SK-N-SH (cell line): ENCODE measurements at regions not wholly inside any gene's neighbourhood (a gene's known extent, or its start where the extent isn't known, plus 50 kb on each side); places are given as distances from the start of the nearest gene placed in this dataset.

Experiments
- CTCF ChIA-PET: fragments of 300-600, 350-600 bp; formaldehyde crosslinking; extraction: SDS; loops from one replicate; lab custom pipeline; 2021; lab: Yijun Ruan, JAX
- POLR2A ChIA-PET: fragments of 350-600 bp; sonication (Branson Sonifier 250); formaldehyde crosslinking; extraction: SDS; loops from one replicate; lab custom pipeline; 2020; ENCODE audit warnings: antibody characterized with exemption, inconsistent platforms; lab: Yijun Ruan, JAX
- DNase-seq: peaks from one replicate; pipeline ENCODE4 v3.0.0; 2012
- H2AFZ ChIP-seq: fragments of 200-600 bp; sonication (generic); 2 replicates; pipeline ENCODE4 v1.8.1; 2016; ENCODE audit warnings: antibody characterized with exemption, mild to moderate bottlenecking, low read depth
- H3F3A ChIP-seq: fragments of 200-600 bp; sonication (generic); replicated peaks from 2 replicates; pipeline ENCODE3; 2016; ENCODE audit warnings: antibody characterized with exemption, mild to moderate bottlenecking; ENCODE audit not compliant: insufficient read depth
- H3K27ac ChIP-seq, 2 experiments: fragments of 200-500 bp in 1 of 2; fragments of 200-600 bp in 1 of 2; sonication (Bioruptor generic) in 1 of 2; sonication (generic), shearing (Covaris generic) in 1 of 2; 2 replicates each; pipeline versions ENCODE4 v1.5.1 to v1.6.1; 2014 to 2016; ENCODE audit warnings: low read depth in 2 of 2, inconsistent platforms in 1 of 2, low read length in 1 of 2, mild to moderate bottlenecking in 1 of 2, mixed read lengths in 1 of 2
- H3K27me3 ChIP-seq: fragments of 200-600 bp; sonication (generic), shearing (Covaris generic); 2 replicates; pipeline ENCODE4 v1.6.1; 2016; ENCODE audit warnings: mixed run types; ENCODE audit not compliant: insufficient read depth
- H3K36me3 ChIP-seq, 2 experiments: fragments of 200-500 bp in 1 of 2; fragments of 200-600 bp in 1 of 2; sonication (Bioruptor generic) in 1 of 2; sonication (generic) in 1 of 2; replicated peaks in 1 of 2; 2 replicates each; pipeline versions ENCODE3 to v1.5.1; 2014 to 2016; ENCODE audit warnings: low read length in 1 of 2, mild to moderate bottlenecking in 1 of 2; ENCODE audit not compliant: insufficient read depth in 2 of 2, control insufficient read depth in 1 of 2
- H3K4me1 ChIP-seq, 2 experiments: fragments of 200-500 bp in 1 of 2; fragments of 200-600 bp in 1 of 2; sonication (Bioruptor generic) in 1 of 2; sonication (generic), shearing (Covaris generic) in 1 of 2; 2 replicates each; pipeline versions ENCODE4 v1.5.1 to v1.6.1; 2014 to 2016; ENCODE audit warnings: low read depth in 1 of 2, low read length in 1 of 2, mixed run types in 1 of 2; ENCODE audit not compliant: insufficient read depth in 2 of 2, control insufficient read depth in 1 of 2
- H3K4me2 ChIP-seq: fragments of 200-600 bp; sonication (generic), shearing (Covaris generic); 2 replicates; pipeline ENCODE4 v1.6.1; 2017; ENCODE audit warnings: mixed run types
- H3K4me3 ChIP-seq, 2 experiments: fragments of 200-500 bp in 1 of 2; fragments of 200-600 bp in 1 of 2; sonication (Bioruptor generic) in 1 of 2; sonication (generic), shearing (Covaris generic) in 1 of 2; 2 replicates each; pipeline versions ENCODE4 v1.5.1 to v1.8.1; 2014 to 2016; ENCODE audit warnings: low read depth in 2 of 2, inconsistent platforms in 1 of 2, low read length in 1 of 2, mild to moderate bottlenecking in 1 of 2, mixed read lengths in 1 of 2, moderate library complexity in 1 of 2
- H3K79me2 ChIP-seq: fragments of 200-600 bp; sonication (generic); 2 replicates; pipeline ENCODE4 v1.8.1; 2017; ENCODE audit warnings: mild to moderate bottlenecking; ENCODE audit not compliant: insufficient read depth
- H3K9ac ChIP-seq: fragments of 200-600 bp; sonication (generic); 2 replicates; pipeline ENCODE4 v1.6.1; 2017; ENCODE audit warnings: mixed run types
- H3K9me2 ChIP-seq: fragments of 200-600 bp; sonication (generic); 2 replicates; pipeline ENCODE4 v1.6.1; 2017; ENCODE audit warnings: mixed run types
- H3K9me3 ChIP-seq: fragments of 200-600 bp; sonication (generic); 2 replicates; pipeline ENCODE4 v1.6.1; 2017; ENCODE audit warnings: mixed run types, mild to moderate bottlenecking, moderate library complexity
- H4K20me1 ChIP-seq: fragments of 200-600 bp; sonication (generic); 2 replicates; pipeline ENCODE4 v1.6.1; 2017; ENCODE audit warnings: mild to moderate bottlenecking, mixed run types; ENCODE audit not compliant: insufficient read depth
- EP300 ChIP-seq, 2 experiments: IDR thresholded peaks; 2 replicates each; pipeline versions ENCODE4 v1.4.0 to v1.6.1; 2012; ENCODE audit warnings: borderline replicate concordance in 1 of 2, low read depth in 1 of 2, low read length in 1 of 2
- EZH2phosphoT487 ChIP-seq: fragments of 200-600 bp; sonication (generic); IDR thresholded peaks from 2 replicates; pipeline ENCODE4 v1.6.1; 2017; ENCODE audit warnings: low read depth, mixed run types, mild to moderate bottlenecking, antibody characterized with exemption, moderate library complexity, borderline replicate concordance
- FOXJ3 ChIP-seq: sonication (generic); formaldehyde crosslinking; IDR thresholded peaks from 2 replicates; pipeline ENCODE4 v1.5.1; 2020; ENCODE audit warnings: mild to moderate bottlenecking, missing genetic modification reagents
- GABPA ChIP-seq: IDR thresholded peaks from 2 replicates; pipeline ENCODE4 v1.4.0; 2012; ENCODE audit warnings: low read depth, mild to moderate bottlenecking
- JUND ChIP-seq: IDR thresholded peaks from 2 replicates; pipeline ENCODE4 v1.4.0; 2012
- MEF2A ChIP-seq: IDR thresholded peaks from 2 replicates; pipeline ENCODE4 v1.4.0; 2012; ENCODE audit warnings: low read depth, borderline replicate concordance
- MXI1 ChIP-seq: IDR thresholded peaks from 2 replicates; pipeline ENCODE4 v1.6.1; 2012; ENCODE audit warnings: mild to moderate bottlenecking, low read depth, low read length, improper control_type of control experiment
- NRF1 ChIP-seq: IDR thresholded peaks from 2 replicates; pipeline ENCODE4 v1.6.1; 2012; ENCODE audit warnings: low read depth, mild to moderate bottlenecking, low read length
- SIN3A ChIP-seq: IDR thresholded peaks from 2 replicates; pipeline ENCODE4 v1.6.1; 2012; ENCODE audit warnings: low read depth, mild to moderate bottlenecking, low read length, moderate library complexity, borderline replicate concordance
- TCF12 ChIP-seq: IDR thresholded peaks from 2 replicates; pipeline ENCODE4 v1.4.0; 2012
- TEAD4 ChIP-seq: IDR thresholded peaks from 2 replicates; pipeline ENCODE4 v1.4.0; 2012; ENCODE audit warnings: mild to moderate bottlenecking, borderline replicate concordance; ENCODE audit not compliant: insufficient read depth
- WGBS: methylation state at CpG from one replicate; pipeline ENCODE4 v1.1.6; 2017; ENCODE audit warnings: low lambda C conversion rate; 5-methylcytosine and 5-hydroxymethylcytosine counted together
- TF ChIP-seq, protein P1 (sequence below): IDR thresholded peaks from 2 replicates; pipeline ENCODE4; 2012
- TF ChIP-seq, protein P2 (sequence below): fragments of 200-600 bp; sonication (generic); IDR thresholded peaks from 2 replicates; pipeline ENCODE4 v1.6.1; 2017; ENCODE audit warnings: antibody characterized with exemption, mild to moderate bottlenecking, moderate library complexity

DNA sequence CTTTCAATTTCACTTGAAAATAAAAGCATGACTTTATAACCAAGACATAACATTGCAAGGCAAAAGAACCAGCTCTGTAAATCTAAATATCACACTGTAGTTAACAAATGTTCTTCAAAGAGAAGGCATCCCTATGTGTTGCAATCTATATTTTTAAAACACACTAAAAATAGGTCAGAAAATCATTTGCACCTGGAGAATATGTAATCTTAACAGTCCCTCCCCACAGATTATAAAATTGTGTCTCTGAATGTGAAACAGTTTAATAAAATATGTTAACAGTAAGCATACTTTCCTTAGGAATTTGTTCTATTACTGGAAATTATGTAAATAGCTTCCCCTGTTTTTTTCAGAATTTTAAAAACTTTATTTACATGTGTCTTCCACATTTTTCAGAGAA lies 351.9 kb downstream of the COL12A1 start:
- Histone ChIP-seq H3K27ac (no peak overlapping the region), H3K4me3 (no peak overlapping the region), H3K9me2 (no peaks in the 10 kb centered on the region), H4K20me1 (no peaks in the 10 kb centered on the region), H3K4me2 (no peak overlapping the region), H3K79me2 (no peaks in the 10 kb centered on the region), H2AFZ (no peak overlapping the region), H3K27me3 (no peaks in the 10 kb centered on the region), H3K4me1 (no peaks in the 10 kb centered on the region), H3K9ac (no peak overlapping the region), H3F3A (no peaks in the 10 kb centered on the region), H3K36me3 (no peaks in the 10 kb centered on the region), H3K9me3 (no peaks in the 10 kb centered on the region)
- TF ChIP-seq MEF2A: no peak
- no peak for TF ChIP-seq JUND
- no peak for TF ChIP-seq TCF12
- TF ChIP-seq, protein P1, sequence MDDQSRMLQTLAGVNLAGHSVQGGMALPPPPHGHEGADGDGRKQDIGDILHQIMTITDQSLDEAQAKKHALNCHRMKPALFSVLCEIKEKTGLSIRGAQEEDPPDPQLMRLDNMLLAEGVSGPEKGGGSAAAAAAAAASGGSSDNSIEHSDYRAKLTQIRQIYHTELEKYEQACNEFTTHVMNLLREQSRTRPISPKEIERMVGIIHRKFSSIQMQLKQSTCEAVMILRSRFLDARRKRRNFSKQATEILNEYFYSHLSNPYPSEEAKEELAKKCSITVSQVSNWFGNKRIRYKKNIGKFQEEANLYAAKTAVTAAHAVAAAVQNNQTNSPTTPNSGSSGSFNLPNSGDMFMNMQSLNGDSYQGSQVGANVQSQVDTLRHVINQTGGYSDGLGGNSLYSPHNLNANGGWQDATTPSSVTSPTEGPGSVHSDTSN: no peak
- no peak for TF ChIP-seq EP300 (IDR thresholded peaks at IDR 0.05; ENCODE audit: borderline replicate concordance in 1 of 2, low read depth in 1 of 2, low read length in 1 of 2)
- CTCF ChIA-PET: no interaction called here
- no peak for DNase-seq
- POLR2A ChIA-PET: no interaction called here

DNA sequence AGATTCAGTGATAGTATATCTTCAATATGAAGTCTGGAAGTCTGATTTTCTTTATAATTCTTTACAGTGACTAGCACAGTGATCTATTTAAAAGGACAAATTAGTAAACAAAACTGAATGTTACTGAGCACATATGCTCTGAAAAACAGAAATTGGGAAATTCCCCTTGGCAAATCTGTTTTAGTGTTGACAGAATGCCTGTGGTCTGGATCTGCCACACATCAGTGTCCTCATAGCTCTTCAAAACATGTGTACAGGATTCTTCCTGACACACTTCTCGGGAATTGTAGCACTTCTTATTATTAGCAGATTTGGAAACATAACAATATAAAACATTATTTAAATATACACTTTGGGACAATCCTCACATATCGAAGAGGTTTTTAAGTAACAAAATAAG lies 354.3 kb downstream of the COL12A1 start:
- Histone ChIP-seq H3K9me2 (no peaks in the 10 kb centered on the region), H3K4me3 (no peak overlapping the region), H3K79me2 (no peaks in the 10 kb centered on the region), H3K9me3 (no peaks in the 10 kb centered on the region), H4K20me1 (no peaks in the 10 kb centered on the region), H3K9ac (no peak overlapping the region), H3K4me2 (no peak overlapping the region), H3K36me3 (no peaks in the 10 kb centered on the region), H3F3A (no peaks in the 10 kb centered on the region), H3K27me3 (no peaks in the 10 kb centered on the region), H3K4me1 (no peaks in the 10 kb centered on the region), H3K27ac (no peak overlapping the region), H2AFZ (no peak overlapping the region)
- no peak for DNase-seq
- CTCF ChIA-PET: no interaction called here
- POLR2A ChIA-PET: no interaction called here
- WGBS: 4% methylated on average over 2 of the region's 2 CpGs
- TF ChIP-seq EZH2phosphoT487: no peak
- no peak for TF ChIP-seq MXI1
- TF ChIP-seq NRF1: no peak
- no peak for TF ChIP-seq SIN3A
- TF ChIP-seq TEAD4: no peak
- TF ChIP-seq FOXJ3 (CRISPR knock-in tag): no peak
- TF ChIP-seq GABPA: no peak
- TF ChIP-seq, protein P2, sequence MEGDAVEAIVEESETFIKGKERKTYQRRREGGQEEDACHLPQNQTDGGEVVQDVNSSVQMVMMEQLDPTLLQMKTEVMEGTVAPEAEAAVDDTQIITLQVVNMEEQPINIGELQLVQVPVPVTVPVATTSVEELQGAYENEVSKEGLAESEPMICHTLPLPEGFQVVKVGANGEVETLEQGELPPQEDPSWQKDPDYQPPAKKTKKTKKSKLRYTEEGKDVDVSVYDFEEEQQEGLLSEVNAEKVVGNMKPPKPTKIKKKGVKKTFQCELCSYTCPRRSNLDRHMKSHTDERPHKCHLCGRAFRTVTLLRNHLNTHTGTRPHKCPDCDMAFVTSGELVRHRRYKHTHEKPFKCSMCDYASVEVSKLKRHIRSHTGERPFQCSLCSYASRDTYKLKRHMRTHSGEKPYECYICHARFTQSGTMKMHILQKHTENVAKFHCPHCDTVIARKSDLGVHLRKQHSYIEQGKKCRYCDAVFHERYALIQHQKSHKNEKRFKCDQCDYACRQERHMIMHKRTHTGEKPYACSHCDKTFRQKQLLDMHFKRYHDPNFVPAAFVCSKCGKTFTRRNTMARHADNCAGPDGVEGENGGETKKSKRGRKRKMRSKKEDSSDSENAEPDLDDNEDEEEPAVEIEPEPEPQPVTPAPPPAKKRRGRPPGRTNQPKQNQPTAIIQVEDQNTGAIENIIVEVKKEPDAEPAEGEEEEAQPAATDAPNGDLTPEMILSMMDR: no peak
- no peak for TF ChIP-seq JUND
